Kidney epithelial cell (primary cell): ENCODE measurements at regions not wholly inside any gene's neighbourhood (a gene's known extent, or its start where the extent isn't known, plus 50 kb on each side); places are given as distances from the start of the nearest gene placed in this dataset.
"Not testable (repeated sequence)": the region's sequence is repeated elsewhere in the genome, so short reads cannot be mapped to it uniquely, and the experiment has no call there.

Source experiments
- DNase-seq: peaks from one replicate; pipeline ENCODE4 v3.0.0-alpha.2; 2010; ENCODE audit warnings: low read depth
- H3K27me3 ChIP-seq: 2 replicates; pipeline ENCODE4 v1.6.0; 2011; ENCODE audit warnings: low read length; ENCODE audit not compliant: control insufficient read depth, insufficient read depth
- H3K36me3 ChIP-seq: 2 replicates; pipeline ENCODE4 v1.5.1; 2011; ENCODE audit warnings: low read length; ENCODE audit not compliant: control insufficient read depth, insufficient read depth
- H3K4me3 ChIP-seq: 2 replicates; pipeline ENCODE4 v1.5.1; 2011; ENCODE audit warnings: low read depth, mild to moderate bottlenecking, control low read depth, low read length
- CTCF ChIP-seq: IDR thresholded peaks from 2 replicates; pipeline ENCODE4 v1.5.1; 2011; ENCODE audit warnings: mild to moderate bottlenecking, moderate library complexity, low read length, control low read depth, inconsistent platforms; ENCODE audit not compliant: insufficient read depth, poor library complexity, severe bottlenecking

GRCh38 chr2:196515051-196515450 is 124.5 kb upstream of the CCDC150 start:
- Histone ChIP-seq H3K27me3 (no peaks in the 10 kb centered on the region), H3K4me3 (no peak overlapping the region), H3K36me3 (no peaks in the 10 kb centered on the region)
- DNase-seq, result no peak
- no peak for TF ChIP-seq CTCF

DNA sequence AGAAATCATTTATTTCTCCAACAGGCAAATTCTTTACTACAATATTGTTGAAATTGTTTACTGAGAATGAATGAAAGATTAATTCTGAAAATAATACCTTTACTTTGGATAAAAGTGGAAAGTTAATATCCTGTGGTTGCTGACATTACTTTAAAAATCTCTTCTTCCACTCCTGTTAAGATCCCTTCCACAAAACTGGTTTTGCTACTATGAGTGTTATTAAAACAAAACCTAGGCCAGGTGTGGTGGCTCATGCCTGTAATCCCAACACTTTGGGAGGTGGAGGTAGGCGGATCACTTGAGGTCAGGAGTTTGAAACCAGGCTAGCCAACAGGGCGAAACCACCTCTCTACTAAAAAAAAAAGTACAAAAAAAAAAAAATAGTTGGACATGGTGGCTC is 123.9 kb upstream of the CCDC150 start:
- TF ChIP-seq CTCF, result no peak
- H3K4me3 ChIP-seq, result no peak overlapping the region
- DNase-seq, result no peak
- no peaks in the 10 kb centered on the region for H3K27me3 ChIP-seq
- H3K36me3 ChIP-seq, result no peaks in the 10 kb centered on the region

DNA sequence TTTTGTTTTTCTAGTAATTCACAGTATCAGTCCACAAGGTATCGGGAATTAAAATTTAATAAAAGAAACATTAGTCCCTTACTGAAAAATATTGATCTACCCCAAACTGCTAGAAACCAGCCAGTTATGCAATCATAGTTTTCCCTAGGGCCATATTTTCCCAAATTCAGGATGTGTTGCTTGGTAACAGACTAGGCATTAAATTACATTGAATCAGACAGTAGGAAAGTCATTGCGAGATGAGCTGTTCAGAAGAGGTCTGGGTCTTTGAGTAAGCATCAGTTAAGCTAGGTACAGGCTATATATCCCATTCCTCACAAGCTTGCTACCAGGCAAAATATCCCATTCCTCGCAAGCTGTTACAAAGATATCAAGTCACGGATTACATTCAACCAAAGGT is 123.0 kb upstream of the CCDC150 start:
- no peak for TF ChIP-seq CTCF
- no peak overlapping the region for H3K4me3 ChIP-seq
- no peaks in the 10 kb centered on the region for H3K27me3 ChIP-seq
- DNase-seq, result no peak
- no peaks in the 10 kb centered on the region for H3K36me3 ChIP-seq

DNA sequence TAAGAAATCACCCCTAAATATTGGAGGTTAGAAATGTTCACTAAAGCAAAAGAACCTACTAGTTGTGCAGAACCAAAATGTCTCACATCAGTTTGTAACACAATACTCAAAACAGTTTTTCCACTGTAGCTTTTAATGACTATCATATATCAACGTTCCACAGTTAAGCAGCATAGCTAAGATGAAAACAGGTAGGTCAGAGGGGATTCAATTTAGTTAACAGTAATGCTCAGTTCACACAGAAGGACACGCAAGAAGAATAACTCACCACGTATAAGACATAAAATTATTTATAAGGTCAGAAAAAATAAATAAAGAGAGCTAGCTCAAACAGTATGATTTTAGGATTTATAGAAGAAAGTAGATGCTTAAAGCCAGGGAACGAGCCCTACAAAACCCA is 118.9 kb upstream of the CCDC150 start:
- no peak for TF ChIP-seq CTCF

GRCh38 chr2:196526981-196527725 is 112.4 kb upstream of the CCDC150 start:
- H3K36me3 ChIP-seq, DNase-seq, H3K27me3 ChIP-seq, H3K4me3 ChIP-seq: not testable (repeated sequence)

More for the DNA sequence above, 118.9 kb upstream of the CCDC150 start:
- no peaks in the 10 kb centered on the region for H3K36me3 ChIP-seq
- no peaks in the 10 kb centered on the region for H3K27me3 ChIP-seq
- no peak for DNase-seq
- H3K4me3 ChIP-seq, result no peak overlapping the region

DNA sequence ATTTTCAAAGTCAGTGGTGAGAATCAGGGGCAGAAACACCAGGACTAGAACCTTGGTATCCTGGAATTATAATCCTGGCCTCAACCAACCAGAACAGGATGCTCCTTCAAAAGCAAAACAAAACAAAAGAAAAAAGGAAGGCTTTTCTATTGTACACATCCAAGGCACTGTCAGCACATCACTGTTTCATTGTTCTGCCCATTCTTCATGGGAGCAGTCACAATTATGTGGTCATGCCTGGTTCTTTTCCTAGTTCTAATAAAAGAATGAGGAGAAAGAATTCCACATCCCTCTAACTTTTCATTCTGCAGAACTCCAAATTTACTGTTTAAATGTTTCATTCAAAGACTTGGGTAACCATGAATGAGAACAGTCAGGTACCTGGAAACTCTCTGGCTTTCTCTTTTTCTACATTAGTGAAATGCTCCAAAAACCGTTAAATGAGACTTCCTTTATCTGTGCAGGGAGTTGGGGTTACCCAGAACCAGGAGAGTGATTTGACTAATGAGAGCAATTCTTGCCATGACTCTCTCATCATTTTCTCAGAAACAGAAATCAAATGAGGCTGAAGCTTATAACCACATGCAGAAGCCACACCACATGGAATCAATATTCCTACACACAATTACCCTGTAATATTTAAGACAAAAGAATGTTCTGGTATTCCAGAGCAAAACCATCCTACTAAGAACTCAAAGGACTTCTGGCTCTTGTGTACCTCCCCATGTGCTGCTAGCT is 110.9 kb upstream of the CCDC150 start:
- no peaks in the 10 kb centered on the region for H3K36me3 ChIP-seq

More for the DNA sequence above, 110.9 kb upstream of the CCDC150 start:
- no peak for TF ChIP-seq CTCF
- Histone ChIP-seq H3K4me3 (no peak overlapping the region), H3K27me3 (no peaks in the 10 kb centered on the region)
- no peak for DNase-seq
